SK-N-MC (cell line): ENCODE measurements at regions not wholly inside any gene's neighbourhood (a gene's known extent, or its start where the extent isn't known, plus 50 kb on each side); places are given as distances from the start of the nearest gene placed in this dataset.

Experiments
- EZH2 ChIP-seq: fragments of 200-600 bp; sonication (generic); IDR thresholded peaks from one replicate; pipeline ENCODE4 v1.6.1; 2017; ENCODE audit warnings: antibody characterized with exemption
- POLR2AphosphoS5 ChIP-seq: IDR thresholded peaks from 2 replicates; pipeline ENCODE4 v1.6.1; 2012; ENCODE audit warnings: mild to moderate bottlenecking, low read depth, low read length, borderline replicate concordance

- TF ChIP-seq EZH2: no peak
- TF ChIP-seq POLR2AphosphoS5: no peak
These were observed 708.1 kb downstream of the PTPRU start for GRCh38 chr1:29944253-29944905.
